GM12878 (cell line): ENCODE measurements at regions not wholly inside any gene's neighbourhood (a gene's known extent, or its start where the extent isn't known, plus 50 kb on each side); places are given as distances from the start of the nearest gene placed in this dataset.

Experiments used
- ATAC-seq: fragments of 200-7000 bp; cut with Tn5 transposase; 3 replicates; pipeline ENCODE4 v1.9.1; 2020; ENCODE audit warnings: mild to moderate bottlenecking, moderate library complexity
- BruUV-seq: library from RNA; stranded (reverse); fragments of 400-500 nt; replicated peaks from 2 replicates; lab custom pipeline; 2021; lab: Mats Ljungman, UMichigan
- CTCF ChIA-PET: fragments of 300-600 bp; sonication (Branson Sonifier 250); formaldehyde crosslinking; extraction: SDS; loops from one replicate; lab custom pipeline; 2021; ENCODE audit warnings: inconsistent platforms; lab: Yijun Ruan, JAX
- POLR2A ChIA-PET: fragments of 350-600 bp; formaldehyde crosslinking; extraction: SDS; loops from one replicate; lab custom pipeline; 2021; ENCODE audit warnings: inconsistent platforms; lab: Charles Lee
- RAD21 ChIA-PET: fragments of 300-600 bp; sonication (Branson Sonifier 250); formaldehyde crosslinking; loops from one replicate; lab custom pipeline; 2023; ENCODE audit warnings: antibody characterized with exemption; ENCODE audit not compliant: unreplicated experiment; lab: Charles Lee
- SMC1A ChIA-PET: fragments of 300-600 bp; sonication (Branson Sonifier 250); formaldehyde crosslinking; loops from one replicate; lab custom pipeline; 2023; ENCODE audit not compliant: unreplicated experiment, uncharacterized antibody; lab: Charles Lee
- DNase-seq: peaks from one replicate; pipeline ENCODE4 v3.0.0-alpha.2; 2011; ENCODE audit warnings: low read depth, low spot score
- FAIRE-seq: peaks from 3 replicates; lab custom pipeline; 2011; peaks lifted over from hg19 to GRCh38; lab: Jason Lieb, UNC
- H2AFZ ChIP-seq: 2 replicates; pipeline ENCODE4 v1.6.0; 2011; ENCODE audit warnings: low read depth, low read length, control low read depth; ENCODE audit not compliant: control insufficient read depth
- H3K27ac ChIP-seq: 2 replicates; pipeline ENCODE4 v1.5.1; 2011; ENCODE audit warnings: control low read depth; ENCODE audit not compliant: control insufficient read depth, insufficient read depth
- H3K27me3 ChIP-seq, 2 experiments: replicated peaks in 1 of 2; 2 replicates each; pipeline versions ENCODE4 v1.6.0 to v1.6.1; 2011; ENCODE audit warnings: low read length in 1 of 2; ENCODE audit not compliant: control insufficient read depth in 2 of 2, insufficient read depth in 2 of 2
- H3K36me3 ChIP-seq, 2 experiments: 2 replicates each; pipeline ENCODE4 v1.5.1; 2011; ENCODE audit warnings: low read length in 1 of 2; ENCODE audit not compliant: control insufficient read depth in 2 of 2, insufficient read depth in 2 of 2
- H3K4me1 ChIP-seq: 2 replicates; pipeline ENCODE4 v1.6.1; 2011; ENCODE audit warnings: mild to moderate bottlenecking, low read length, moderate library complexity, mixed read lengths; ENCODE audit not compliant: control insufficient read depth, insufficient read depth
- H3K4me2 ChIP-seq: 2 replicates; pipeline ENCODE4 v1.6.0; 2011; ENCODE audit warnings: control low read depth; ENCODE audit not compliant: control insufficient read depth, insufficient read depth
- H3K4me3 ChIP-seq: fragments of 200-600 bp; sonication (generic); 2 replicates; pipeline ENCODE4 v1.5.1; 2016
- H3K79me2 ChIP-seq: 2 replicates; pipeline ENCODE4 v1.6.0; 2011; ENCODE audit warnings: low read length; ENCODE audit not compliant: control insufficient read depth, insufficient read depth
- H3K9ac ChIP-seq: 2 replicates; pipeline ENCODE4 v1.8.0; 2011; ENCODE audit warnings: low read length, control low read depth, mixed read lengths; ENCODE audit not compliant: control insufficient read depth, insufficient read depth
- H3K9me3 ChIP-seq: replicated peaks from 3 replicates; pipeline ENCODE4 v1.5.1; 2011; ENCODE audit warnings: mild to moderate bottlenecking, low read length; ENCODE audit not compliant: control insufficient read depth, insufficient read depth
- H4K20me1 ChIP-seq: 2 replicates; pipeline ENCODE4 v1.6.0; 2011; ENCODE audit not compliant: control insufficient read depth, insufficient read depth
- ASH2L ChIP-seq: fragments of 300-600, 200-600 bp; sonication (generic); IDR thresholded peaks from 2 replicates; pipeline ENCODE4 v1.6.1; 2017; ENCODE audit warnings: low read depth, mild to moderate bottlenecking, borderline replicate concordance
- CBFB ChIP-seq: IDR thresholded peaks from 2 replicates; pipeline ENCODE4 v1.6.1; 2016; ENCODE audit warnings: antibody characterized with exemption, low read depth
- EP300 ChIP-seq, 2 experiments: fragments of 150-350 bp in 1 of 2; IDR thresholded peaks; 2 replicates each; pipeline ENCODE4 v1.6.1; 2011 to 2012; ENCODE audit warnings: low read depth in 2 of 2, low read length in 2 of 2, borderline replicate concordance in 1 of 2, improper control_type of control experiment in 1 of 2, inconsistent platforms in 1 of 2; ENCODE audit not compliant: control insufficient read depth in 1 of 2
- ESRRA ChIP-seq: IDR thresholded peaks from 2 replicates; pipeline ENCODE4 v1.6.1; 2012; ENCODE audit warnings: mild to moderate bottlenecking, low read length, improper control_type of control experiment
- HDAC6 ChIP-seq: fragments of 200-600 bp; sonication (generic); IDR thresholded peaks from one replicate; pipeline ENCODE4 v1.8.0; 2017; ENCODE audit warnings: antibody characterized with exemption; ENCODE audit not compliant: unreplicated experiment
- IKZF2 ChIP-seq, 2 experiments: fragments of 450-650 bp; IDR thresholded peaks; 2 replicates each; pipeline ENCODE4 v1.6.1; 2017; ENCODE audit warnings: mild to moderate bottlenecking in 2 of 2, moderate library complexity in 2 of 2
- IRF4 ChIP-seq: IDR thresholded peaks from 2 replicates; pipeline ENCODE4 v1.6.1; 2011; ENCODE audit warnings: low read depth, low read length
- JUNB ChIP-seq: IDR thresholded peaks from 2 replicates; pipeline ENCODE4 v1.6.1; 2016; ENCODE audit warnings: antibody characterized with exemption, mild to moderate bottlenecking
- KDM1A ChIP-seq: fragments of 200-600 bp; sonication (generic); IDR thresholded peaks from 2 replicates; pipeline ENCODE4 v1.6.1; 2016; ENCODE audit warnings: borderline replicate concordance
- NFIC ChIP-seq: IDR thresholded peaks from 2 replicates; pipeline ENCODE4 v1.6.1; 2012; ENCODE audit warnings: low read depth, mild to moderate bottlenecking, inconsistent platforms, low read length, moderate library complexity
- PAX8 ChIP-seq: fragments of 450-650 bp; IDR thresholded peaks from 2 replicates; pipeline ENCODE4 v1.6.1; 2017; ENCODE audit warnings: mild to moderate bottlenecking, moderate library complexity
- PML ChIP-seq: IDR thresholded peaks from 2 replicates; pipeline ENCODE4 v1.6.1; 2012; ENCODE audit warnings: low read length, inconsistent platforms
- RAD51 ChIP-seq: fragments of 450-650 bp; IDR thresholded peaks from 2 replicates; pipeline ENCODE4 v1.6.1; 2016; ENCODE audit warnings: moderate library complexity, mild to moderate bottlenecking, inconsistent platforms
- SMAD1 ChIP-seq: fragments of 450-650 bp; IDR thresholded peaks from 2 replicates; pipeline ENCODE4 v1.6.1; 2018; ENCODE audit warnings: mild to moderate bottlenecking, low read depth; ENCODE audit not compliant: partially characterized antibody
- SMAD5 ChIP-seq: IDR thresholded peaks from 2 replicates; pipeline ENCODE4 v1.6.1; 2016; ENCODE audit warnings: antibody characterized with exemption, low read depth
- SPI1 ChIP-seq: IDR thresholded peaks from 2 replicates; pipeline ENCODE4 v1.6.1; 2011; ENCODE audit warnings: low read depth, mild to moderate bottlenecking, low read length, moderate library complexity, borderline replicate concordance; ENCODE audit not compliant: insufficient read depth
- STAT3 ChIP-seq: IDR thresholded peaks from 2 replicates; pipeline ENCODE4 v1.6.1; 2011; ENCODE audit warnings: low read depth, low read length, improper control_type of control experiment
- SUZ12 ChIP-seq: fragments of 200-600 bp; sonication (generic); IDR thresholded peaks from one replicate; pipeline ENCODE4 v1.6.1; 2018; ENCODE audit warnings: antibody characterized with exemption, mild to moderate bottlenecking; ENCODE audit not compliant: unreplicated experiment
- YBX1 ChIP-seq: fragments of 450-650 bp; IDR thresholded peaks from 2 replicates; pipeline ENCODE4 v1.6.1; 2016; ENCODE audit warnings: antibody characterized with exemption
- WGBS: methylation state at CpG from one replicate; pipeline ENCODE4 v1.1.6; 2016; ENCODE audit warnings: low lambda C conversion rate; ENCODE audit not compliant: insufficient replicate concordance, insufficient coverage; ENCODE audit errors: missing lambda C conversion rate; 5-methylcytosine and 5-hydroxymethylcytosine counted together
- in situ Hi-C: fragments of 300-500 bp; cut with MboI; formaldehyde crosslinking; loops from 9 replicates; pipeline ENCODE4 v1.14.3; 2018; ENCODE audit warnings: mixed read lengths
- intact Hi-C: fragments of 100-400 bp; cut with micrococcal nuclease; formaldehyde crosslinking; loops from one replicate; pipeline ENCODE4 v1.14.2; 2022; ENCODE audit not compliant: unreplicated experiment
- TF ChIP-seq, protein P1 (sequence below): fragments of 450-650 bp; IDR thresholded peaks from 2 replicates; pipeline ENCODE4 v1.6.1; 2017; ENCODE audit warnings: antibody characterized with exemption, mild to moderate bottlenecking, moderate library complexity

DNA sequence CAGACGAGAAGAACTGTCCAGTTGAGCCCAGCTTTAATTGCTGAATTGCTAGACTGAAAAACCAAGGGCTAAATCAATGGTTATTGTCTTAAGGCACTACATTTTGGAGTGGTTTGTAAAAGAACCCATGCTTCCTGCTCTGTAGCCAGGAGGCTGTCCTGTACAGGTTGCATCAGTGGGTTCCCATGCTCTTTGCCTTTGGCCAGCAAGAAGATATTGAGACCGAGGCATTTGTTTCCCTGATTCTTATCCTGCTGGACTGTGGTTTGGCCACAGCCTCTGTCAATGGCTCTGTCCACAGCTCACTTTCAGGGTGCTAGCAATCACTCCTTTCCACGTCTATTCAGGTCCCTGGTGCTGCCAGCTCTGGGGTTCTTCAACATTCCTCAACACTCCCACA lies 89.6 kb downstream of the FAM43A start:
- H3K9ac ChIP-seq = no peak overlapping the region
- no peak overlapping the region for H3K4me2 ChIP-seq
- no peak for ATAC-seq
- no peak overlapping the region for H3K4me3 ChIP-seq
- BruUV-seq = no TSS peak
- FAIRE-seq = no peak
- H4K20me1 ChIP-seq = no peaks in the 10 kb centered on the region
- no peaks in the 10 kb centered on the region for H3K4me1 ChIP-seq
- no peaks in the 10 kb centered on the region for H3K9me3 ChIP-seq
- ChIA-PET POLR2A (no interaction called here), CTCF (no interaction called here), RAD21 (no interaction called here), SMC1A (no interaction called here)
- no peak for TF ChIP-seq PML
- TF ChIP-seq SMAD5 = no peak
- TF ChIP-seq KDM1A = no peak
- TF ChIP-seq NFIC = no peak
- TF ChIP-seq EP300 (IDR thresholded peaks at IDR 0.05; ENCODE audit: borderline replicate concordance in 1 of 2, control insufficient read depth in 1 of 2, low read depth in 2 of 2, low read length in 2 of 2) = no peak
- no peak for TF ChIP-seq ESRRA
- TF ChIP-seq HDAC6 = no peak
- no peak for TF ChIP-seq RAD51
- TF ChIP-seq JUNB = no peak
- TF ChIP-seq, protein P1, sequence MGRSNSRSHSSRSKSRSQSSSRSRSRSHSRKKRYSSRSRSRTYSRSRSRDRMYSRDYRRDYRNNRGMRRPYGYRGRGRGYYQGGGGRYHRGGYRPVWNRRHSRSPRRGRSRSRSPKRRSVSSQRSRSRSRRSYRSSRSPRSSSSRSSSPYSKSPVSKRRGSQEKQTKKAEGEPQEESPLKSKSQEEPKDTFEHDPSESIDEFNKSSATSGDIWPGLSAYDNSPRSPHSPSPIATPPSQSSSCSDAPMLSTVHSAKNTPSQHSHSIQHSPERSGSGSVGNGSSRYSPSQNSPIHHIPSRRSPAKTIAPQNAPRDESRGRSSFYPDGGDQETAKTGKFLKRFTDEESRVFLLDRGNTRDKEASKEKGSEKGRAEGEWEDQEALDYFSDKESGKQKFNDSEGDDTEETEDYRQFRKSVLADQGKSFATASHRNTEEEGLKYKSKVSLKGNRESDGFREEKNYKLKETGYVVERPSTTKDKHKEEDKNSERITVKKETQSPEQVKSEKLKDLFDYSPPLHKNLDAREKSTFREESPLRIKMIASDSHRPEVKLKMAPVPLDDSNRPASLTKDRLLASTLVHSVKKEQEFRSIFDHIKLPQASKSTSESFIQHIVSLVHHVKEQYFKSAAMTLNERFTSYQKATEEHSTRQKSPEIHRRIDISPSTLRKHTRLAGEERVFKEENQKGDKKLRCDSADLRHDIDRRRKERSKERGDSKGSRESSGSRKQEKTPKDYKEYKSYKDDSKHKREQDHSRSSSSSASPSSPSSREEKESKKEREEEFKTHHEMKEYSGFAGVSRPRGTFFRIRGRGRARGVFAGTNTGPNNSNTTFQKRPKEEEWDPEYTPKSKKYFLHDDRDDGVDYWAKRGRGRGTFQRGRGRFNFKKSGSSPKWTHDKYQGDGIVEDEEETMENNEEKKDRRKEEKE = no peak
- TF ChIP-seq ASH2L = no peak
- TF ChIP-seq STAT3 = no peak
- no peak for TF ChIP-seq CBFB
- TF ChIP-seq SUZ12 = no peak
- no peak for TF ChIP-seq SPI1
- no peak for TF ChIP-seq PAX8
- no peak for TF ChIP-seq IKZF2 (IDR thresholded peaks at IDR 0.05)
- no peak for TF ChIP-seq SMAD1
- no peak for TF ChIP-seq IRF4
- no peak for TF ChIP-seq YBX1
- DNase-seq = no peak
- H3K36me3 ChIP-seq = no peaks in the 10 kb centered on the region
- H3K27ac ChIP-seq = no peak overlapping the region
- H2AFZ ChIP-seq = no peak overlapping the region
- no peaks in the 10 kb centered on the region; a peak in 2 of 4 replicates for H3K27me3 ChIP-seq
- in situ Hi-C loops = no loop called here
- H3K79me2 ChIP-seq = no peaks in the 10 kb centered on the region
- 36% methylated on average over 3 of the region's 3 CpGs for WGBS
- intact Hi-C loops = no loop called here
